Kidney (tissue), 13 donors: ENCODE measurements at regions not wholly inside any gene's neighbourhood (a gene's known extent, or its start where the extent isn't known, plus 50 kb on each side); places are given as distances from the start of the nearest gene placed in this dataset.
"Not testable (repeated sequence)": the region's sequence is repeated elsewhere in the genome, so short reads cannot be mapped to it uniquely, and the experiment has no call there.

Experiments used
- DNase-seq, 5 donors: peaks; one replicate each; pipeline ENCODE4 v3.0.0-alpha.2; 2013 to 2020
- FAIRE-seq: peaks from 2 replicates; lab custom pipeline; 2012; peaks lifted over from hg19 to GRCh38; lab: Jason Lieb, UNC
- H3K27ac ChIP-seq, 2 donors: one replicate each; pipeline ENCODE4 v1.7.0; 2013; ENCODE audit warnings: low read depth in 2 of 2, low read length in 2 of 2, inconsistent platforms in 1 of 2
- H3K27me3 ChIP-seq: one replicate; pipeline ENCODE4 v1.7.1; 2013; ENCODE audit warnings: low read length, inconsistent platforms; ENCODE audit not compliant: control insufficient read depth, insufficient read depth
- H3K36me3 ChIP-seq, 3 donors: one replicate each; pipeline versions ENCODE4 v1.7.0 to v1.7.1; 2013; ENCODE audit warnings: low read length in 3 of 3, control low read depth in 1 of 3, inconsistent platforms in 1 of 3; ENCODE audit not compliant: insufficient read depth in 3 of 3, control insufficient read depth in 2 of 3
- H3K4me1 ChIP-seq, 3 donors: one replicate each; pipeline versions ENCODE4 v1.7.0 to v1.7.1; 2013; ENCODE audit warnings: low read length in 3 of 3, inconsistent platforms in 1 of 3, low read depth in 1 of 3; ENCODE audit not compliant: control insufficient read depth in 2 of 3, insufficient read depth in 2 of 3
- H3K4me3 ChIP-seq, 3 donors: one replicate each; pipeline versions ENCODE4 v1.7.0 to v1.8.1; 2013; ENCODE audit warnings: low read length in 3 of 3, control low read depth in 1 of 3, inconsistent platforms in 1 of 3
- H3K9ac ChIP-seq, 3 donors: one replicate each; pipeline versions ENCODE4 v1.7.0 to v1.7.1; 2013; ENCODE audit warnings: low read length in 3 of 3, control low read depth in 1 of 3, inconsistent platforms in 1 of 3
- H3K9me3 ChIP-seq, 3 donors: one replicate each; pipeline versions ENCODE4 v1.7.0 to v1.7.1; 2013; ENCODE audit warnings: low read length in 3 of 3, control low read depth in 1 of 3, inconsistent platforms in 1 of 3; ENCODE audit not compliant: control insufficient read depth in 2 of 3, insufficient read depth in 1 of 3
- intact Hi-C: fragments of 100-400 bp; cut with DNase I; formaldehyde crosslinking; loops from one replicate; pipeline ENCODE4 v1.11.1; 2022
- TF ChIP-seq, protein P1 (sequence below): IDR thresholded peaks from 3 replicates; pipeline ENCODE4 v1.5.1; 2012; ENCODE audit warnings: mild to moderate bottlenecking, moderate library complexity, borderline replicate concordance; ENCODE audit not compliant: insufficient read depth; ENCODE audit errors: extremely low read depth
- donor health status: control.
- donor health status: control.
- donor health status: control.
- donor health status: control.
- donor health status: control.
- donor health status: DM: yes; HTN: yes; CAD: no.
- donor health status: Normal renal cell carcinoma (clear cell type).

DNA sequence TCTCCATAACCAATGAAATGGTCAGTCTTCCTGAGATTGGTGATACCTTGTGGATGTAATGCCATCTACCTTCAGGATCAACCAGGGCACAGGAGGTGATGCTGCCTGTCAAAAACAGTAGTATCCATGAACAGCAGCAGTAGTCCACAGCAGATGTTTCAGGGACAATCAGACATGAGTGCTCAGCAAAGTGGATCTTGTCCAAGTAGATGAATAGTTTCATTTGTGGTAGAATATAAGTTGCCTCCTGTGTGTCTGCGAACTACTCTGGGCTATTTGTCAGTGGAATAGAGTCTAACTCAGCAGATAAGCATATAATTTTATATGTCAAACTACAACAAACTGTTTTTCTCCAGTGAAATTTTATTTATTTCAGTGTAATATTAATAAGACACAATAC, 1860.1 kb upstream of the ACO1 start:
- Histone ChIP-seq H3K27me3 (no peaks in the 10 kb centered on the region), H3K9me3 (no peaks in the 10 kb centered on the region), H3K27ac (no peak overlapping the region), H3K36me3 (no peaks in the 10 kb centered on the region), H3K4me3 (no peak overlapping the region), H3K9ac (no peak overlapping the region), H3K4me1 (no peaks in the 10 kb centered on the region)
- DNase-seq (no peak), FAIRE-seq (no peak)
- intact Hi-C loops = no loop called here
- TF ChIP-seq, protein P1, sequence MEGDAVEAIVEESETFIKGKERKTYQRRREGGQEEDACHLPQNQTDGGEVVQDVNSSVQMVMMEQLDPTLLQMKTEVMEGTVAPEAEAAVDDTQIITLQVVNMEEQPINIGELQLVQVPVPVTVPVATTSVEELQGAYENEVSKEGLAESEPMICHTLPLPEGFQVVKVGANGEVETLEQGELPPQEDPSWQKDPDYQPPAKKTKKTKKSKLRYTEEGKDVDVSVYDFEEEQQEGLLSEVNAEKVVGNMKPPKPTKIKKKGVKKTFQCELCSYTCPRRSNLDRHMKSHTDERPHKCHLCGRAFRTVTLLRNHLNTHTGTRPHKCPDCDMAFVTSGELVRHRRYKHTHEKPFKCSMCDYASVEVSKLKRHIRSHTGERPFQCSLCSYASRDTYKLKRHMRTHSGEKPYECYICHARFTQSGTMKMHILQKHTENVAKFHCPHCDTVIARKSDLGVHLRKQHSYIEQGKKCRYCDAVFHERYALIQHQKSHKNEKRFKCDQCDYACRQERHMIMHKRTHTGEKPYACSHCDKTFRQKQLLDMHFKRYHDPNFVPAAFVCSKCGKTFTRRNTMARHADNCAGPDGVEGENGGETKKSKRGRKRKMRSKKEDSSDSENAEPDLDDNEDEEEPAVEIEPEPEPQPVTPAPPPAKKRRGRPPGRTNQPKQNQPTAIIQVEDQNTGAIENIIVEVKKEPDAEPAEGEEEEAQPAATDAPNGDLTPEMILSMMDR = no peak

DNA sequence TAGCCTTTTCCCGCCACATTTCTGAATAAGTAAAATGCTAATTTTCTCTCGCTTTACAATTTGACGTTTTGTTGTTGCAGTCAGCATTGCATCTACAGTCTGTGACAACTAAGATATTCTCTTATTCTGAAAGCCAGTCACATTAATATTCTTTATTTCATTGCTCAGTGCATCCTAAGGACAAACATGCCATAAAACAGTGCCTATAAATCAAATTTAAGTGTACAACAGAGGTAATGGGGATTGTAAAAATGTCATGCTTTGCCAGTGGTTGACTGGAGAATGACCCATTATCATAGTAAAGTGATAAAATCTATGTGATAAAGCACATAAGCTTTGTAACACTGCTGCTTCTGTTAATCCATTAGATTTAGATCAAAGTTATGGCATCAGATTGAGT, 1850.0 kb upstream of the ACO1 start:
- Histone ChIP-seq H3K9ac (no peak overlapping the region), H3K4me3 (no peak overlapping the region), H3K36me3 (no peaks in the 10 kb centered on the region), H3K27ac (no peak overlapping the region), H3K27me3 (no peaks in the 10 kb centered on the region), H3K9me3 (no peaks in the 10 kb centered on the region), H3K4me1 (no peaks in the 10 kb centered on the region)
- FAIRE-seq = no peak
- intact Hi-C loops = no loop called here
- TF ChIP-seq, protein P1 = no peak
- DNase-seq = peak in 2 of 5 donors; percentile 3 to 5

DNA sequence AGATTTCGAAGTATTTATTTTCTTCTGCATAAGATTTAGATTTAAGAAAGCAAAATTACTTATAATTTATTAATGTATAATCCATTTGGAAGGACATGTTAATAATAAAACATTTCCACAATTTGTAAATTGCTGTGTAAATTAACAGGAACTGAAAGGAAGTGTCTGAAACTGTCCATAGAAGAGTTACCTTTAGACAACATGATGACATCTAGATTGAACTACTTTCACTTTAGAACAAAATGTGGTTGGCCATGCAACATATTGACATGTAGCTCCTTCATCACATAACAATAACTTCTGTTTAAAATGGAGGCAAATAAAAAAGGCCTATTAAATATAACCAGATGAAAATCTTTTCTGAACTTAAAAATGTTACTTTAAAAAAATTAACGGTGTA, 1849.5 kb upstream of the ACO1 start:
- DNase-seq (no peak), FAIRE-seq (no peak)
- TF ChIP-seq, protein P1 = no peak
- H3K4me3 ChIP-seq = no peak overlapping the region
- no peaks in the 10 kb centered on the region for H3K36me3 ChIP-seq
- no peak overlapping the region for H3K27ac ChIP-seq
- no peaks in the 10 kb centered on the region for H3K4me1 ChIP-seq
- H3K9me3 ChIP-seq = no peaks in the 10 kb centered on the region
- no peak overlapping the region for H3K9ac ChIP-seq
- intact Hi-C loops = no loop called here
- no peaks in the 10 kb centered on the region for H3K27me3 ChIP-seq

DNA sequence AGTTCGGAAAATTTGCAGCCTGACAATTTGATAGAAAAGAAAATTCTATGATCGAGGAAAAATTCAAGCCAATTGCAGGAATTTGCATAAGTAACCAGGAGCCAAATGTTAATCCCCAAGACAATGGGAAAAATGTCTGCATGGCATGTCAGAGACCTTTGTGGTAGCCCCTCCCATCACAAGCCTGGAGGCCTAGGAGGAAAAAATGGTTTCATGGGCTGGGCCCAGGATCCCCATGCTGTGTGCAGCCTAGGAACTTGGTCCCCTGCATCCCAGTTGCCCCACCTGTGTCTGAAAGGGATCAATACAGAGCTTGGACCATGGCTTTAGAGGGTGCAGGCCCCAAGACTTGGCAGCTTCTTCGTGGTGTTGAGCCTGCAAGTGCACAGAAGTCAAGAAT, 1847.9 kb upstream of the ACO1 start:
- no peaks in the 10 kb centered on the region for H3K27me3 ChIP-seq
- H3K4me1 ChIP-seq = no peaks in the 10 kb centered on the region
- H3K9ac ChIP-seq = no peak overlapping the region
- intact Hi-C loops = no loop called here
- FAIRE-seq (no peak), DNase-seq (no peak)
- no peak overlapping the region for H3K27ac ChIP-seq
- no peaks in the 10 kb centered on the region for H3K36me3 ChIP-seq
- no peaks in the 10 kb centered on the region for H3K9me3 ChIP-seq
- TF ChIP-seq, protein P1 = no peak
- no peak overlapping the region for H3K4me3 ChIP-seq

DNA sequence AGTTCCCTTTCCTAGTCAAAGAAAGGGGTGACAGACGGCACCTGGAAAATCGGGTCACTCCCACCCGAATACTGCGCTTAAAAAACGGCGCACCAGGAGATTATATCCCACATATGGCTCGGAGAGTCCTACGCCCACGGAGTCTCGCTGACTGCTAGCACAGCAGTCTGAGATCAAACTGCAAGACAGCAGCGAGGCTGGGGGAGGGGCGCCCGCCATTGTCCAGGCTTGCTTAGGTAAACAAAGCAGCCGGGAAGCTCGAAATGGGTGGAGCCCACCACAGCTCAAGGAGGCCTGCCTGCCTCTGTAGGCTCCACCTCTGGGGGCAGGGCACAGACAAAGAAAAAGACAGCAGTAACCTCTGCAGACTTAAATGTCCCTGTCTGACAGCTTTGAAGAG, 1844.7 kb upstream of the ACO1 start:
- H3K9me3 ChIP-seq, intact Hi-C loops, H3K36me3 ChIP-seq, H3K4me1 ChIP-seq, H3K9ac ChIP-seq, H3K4me3 ChIP-seq, DNase-seq, H3K27ac ChIP-seq, FAIRE-seq, H3K27me3 ChIP-seq: not testable (repeated sequence)
